ENCODE measurements at regions not wholly inside any gene's neighbourhood (a gene's known extent, or its start where the extent isn't known, plus 50 kb on each side); places are given as distances from the start of the nearest gene placed in this dataset.
A peak's percentile ranks its signal among the peaks of the same experiment; 100 is the strongest.

DNA sequence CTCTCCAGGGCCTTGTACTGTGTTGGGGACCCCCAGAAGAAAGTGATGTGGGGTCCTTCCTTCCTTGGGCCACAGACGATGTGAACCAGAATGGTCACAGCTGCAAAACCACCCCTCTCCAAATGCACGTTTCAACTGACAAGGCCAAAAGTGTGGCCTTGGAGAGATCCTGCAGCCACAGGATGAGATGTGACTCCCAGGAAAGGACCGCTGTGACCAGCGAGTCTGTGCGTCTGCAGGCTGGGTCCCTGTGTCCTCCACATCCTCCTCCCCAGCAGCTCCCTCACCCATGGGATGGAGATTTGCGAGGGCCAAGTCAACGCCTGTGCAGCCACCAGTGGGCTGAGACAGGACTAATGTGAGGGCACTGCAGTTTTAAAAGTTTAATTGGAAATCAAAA is 247.0 kb downstream of the ERMARD start:
- H3K9me3 Mint-ChIP-seq: peaks cover 8% of the 10 kb centered on the region
- no peaks in the 10 kb centered on the region for H3K27me3 Mint-ChIP-seq
- no peak for DNase-seq
- H3K27ac Mint-ChIP-seq: no peak overlapping the region
- peaks cover 8% of the 10 kb centered on the region for H3K36me3 Mint-ChIP-seq
- no peak overlapping the region for H3K4me3 Mint-ChIP-seq
- H3K4me1 Mint-ChIP-seq: peaks cover 3% of the 10 kb centered on the region

DNA sequence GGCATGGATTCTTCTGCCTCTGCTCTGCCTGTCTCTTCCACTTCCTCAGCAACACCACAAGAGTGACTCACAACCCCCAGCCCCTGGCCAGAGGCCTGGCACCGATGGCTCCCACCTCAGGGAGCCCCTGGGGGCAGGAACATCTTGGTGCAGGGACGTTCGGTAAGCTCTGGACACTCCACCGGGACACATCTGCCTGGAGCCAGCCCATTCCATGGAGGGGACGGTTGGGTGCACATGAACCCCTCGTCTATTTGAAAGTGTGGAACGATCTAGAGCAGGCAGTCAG is 246.5 kb downstream of the ERMARD start:
- Mint-ChIP-seq H3K9me3 (peaks cover 6% of the 10 kb centered on the region), H3K27me3 (no peaks in the 10 kb centered on the region), H3K4me3 (no peak overlapping the region), H3K27ac (no peak overlapping the region), H3K36me3 (peaks cover 5% of the 10 kb centered on the region), H3K4me1 (peaks cover 3% of the 10 kb centered on the region)
- DNase-seq: no peak

GRCh38 chr6:169997187-169997929 is 245.9 kb downstream of the ERMARD start:
- no peak overlapping the region for H3K27ac Mint-ChIP-seq
- DNase-seq: no peak
- H3K4me1 Mint-ChIP-seq: peaks cover 3% of the 10 kb centered on the region
- H3K9me3 Mint-ChIP-seq: peaks cover 3% of the 10 kb centered on the region
- H3K27me3 Mint-ChIP-seq: no peaks in the 10 kb centered on the region
- H3K4me3 Mint-ChIP-seq: no peak overlapping the region
- peaks cover 4% of the 10 kb centered on the region for H3K36me3 Mint-ChIP-seq

- DNase-seq: no peak
- H3K9me3 Mint-ChIP-seq: no peaks in the 10 kb centered on the region
Observed at GRCh38 chr6:169996378-169997051, 245.1 kb downstream of the ERMARD start.

DNA sequence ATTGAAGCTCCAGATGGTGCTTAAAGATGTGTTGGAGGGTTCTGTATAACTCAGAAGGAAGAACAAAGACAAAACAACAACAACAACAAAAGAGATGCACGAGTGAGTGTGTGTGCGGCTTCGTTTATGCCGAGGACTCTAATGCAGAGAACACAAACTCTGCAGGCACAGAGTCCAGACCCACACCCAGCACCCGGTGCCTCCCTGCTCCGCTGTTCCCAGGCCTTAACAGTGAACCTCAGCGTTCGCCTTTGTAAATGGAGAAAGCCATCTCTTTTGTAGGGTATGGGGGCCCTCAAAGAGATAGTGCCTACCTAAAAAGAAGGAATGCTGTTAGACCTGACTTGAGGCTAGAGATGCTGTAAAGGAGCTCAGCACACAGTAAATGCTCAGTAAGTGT is 243.3 kb downstream of the ERMARD start:
- Mint-ChIP-seq H3K27me3 (no peaks in the 10 kb centered on the region), H3K4me3 (no peak overlapping the region), H3K4me1 (peaks cover 18% of the 10 kb centered on the region), H3K27ac (no peak overlapping the region), H3K9me3 (no peaks in the 10 kb centered on the region), H3K36me3 (no peaks in the 10 kb centered on the region)
- no peak for DNase-seq

More at GRCh38 chr6:169996378-169997051, 245.1 kb downstream of the ERMARD start:
- H3K27me3 Mint-ChIP-seq: no peaks in the 10 kb centered on the region
- no peak overlapping the region for H3K27ac Mint-ChIP-seq
- no peak overlapping the region for H3K4me3 Mint-ChIP-seq
- H3K36me3 Mint-ChIP-seq: peaks cover 4% of the 10 kb centered on the region
- H3K4me1 Mint-ChIP-seq: peaks cover 10% of the 10 kb centered on the region

DNA sequence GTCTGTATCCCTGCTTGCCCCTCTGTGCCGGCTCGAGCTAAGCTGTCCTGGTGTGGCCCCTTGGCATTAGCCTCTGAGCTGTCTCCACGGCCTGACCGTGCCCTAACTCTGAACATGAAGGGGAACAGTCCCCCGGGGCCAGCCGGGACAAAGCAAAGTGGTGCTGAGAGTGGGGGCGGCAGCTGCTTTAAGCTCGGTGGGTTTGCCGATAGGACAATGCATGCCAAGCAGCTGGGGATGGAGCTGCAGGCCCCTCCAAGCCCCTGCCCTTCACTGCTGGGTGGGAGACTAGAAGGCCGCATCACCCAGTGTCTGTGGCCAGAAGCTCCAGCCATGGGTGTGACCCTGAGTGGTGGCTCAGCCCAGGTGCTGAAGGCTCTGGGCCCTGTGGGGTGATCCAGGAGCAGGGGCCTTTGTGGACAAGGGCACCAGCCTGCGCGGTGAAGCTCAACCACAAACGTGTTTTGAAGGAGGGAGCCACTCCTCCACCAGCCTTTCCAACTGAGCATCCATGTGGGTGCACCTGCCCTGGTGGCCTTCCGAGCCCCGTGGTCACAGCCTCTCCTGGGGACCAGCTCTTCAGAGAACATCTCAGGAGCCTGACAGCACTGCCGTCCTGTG is 242.5 kb downstream of the ERMARD start:
- no peaks in the 10 kb centered on the region for H3K27me3 Mint-ChIP-seq
- no peaks in the 10 kb centered on the region for H3K9me3 Mint-ChIP-seq
- no peak overlapping the region for H3K4me3 Mint-ChIP-seq
- no peaks in the 10 kb centered on the region for H3K36me3 Mint-ChIP-seq
- peaks cover 21% of the 10 kb centered on the region for H3K4me1 Mint-ChIP-seq
- H3K27ac Mint-ChIP-seq: no peak overlapping the region
- DNase-seq: no peak

- no peak overlapping the region for H3K27ac Mint-ChIP-seq
- no peak for DNase-seq
- no peaks in the 10 kb centered on the region for H3K36me3 Mint-ChIP-seq
- H3K9me3 Mint-ChIP-seq: no peaks in the 10 kb centered on the region
- no peaks in the 10 kb centered on the region for H3K27me3 Mint-ChIP-seq
- H3K4me1 Mint-ChIP-seq: peaks cover 21% of the 10 kb centered on the region
- H3K4me3 Mint-ChIP-seq: no peak overlapping the region
Observed at GRCh38 chr6:169991913-169992312, 240.5 kb downstream of the ERMARD start.

- Mint-ChIP-seq H3K27me3 (no peaks in the 10 kb centered on the region), H3K27ac (no peak overlapping the region), H3K4me1 (peaks cover 21% of the 10 kb centered on the region), H3K36me3 (no peaks in the 10 kb centered on the region), H3K4me3 (no peak overlapping the region), H3K9me3 (no peaks in the 10 kb centered on the region)
- no peak for DNase-seq
Observed at GRCh38 chr6:169991031-169991390, 239.6 kb downstream of the ERMARD start.

DNA sequence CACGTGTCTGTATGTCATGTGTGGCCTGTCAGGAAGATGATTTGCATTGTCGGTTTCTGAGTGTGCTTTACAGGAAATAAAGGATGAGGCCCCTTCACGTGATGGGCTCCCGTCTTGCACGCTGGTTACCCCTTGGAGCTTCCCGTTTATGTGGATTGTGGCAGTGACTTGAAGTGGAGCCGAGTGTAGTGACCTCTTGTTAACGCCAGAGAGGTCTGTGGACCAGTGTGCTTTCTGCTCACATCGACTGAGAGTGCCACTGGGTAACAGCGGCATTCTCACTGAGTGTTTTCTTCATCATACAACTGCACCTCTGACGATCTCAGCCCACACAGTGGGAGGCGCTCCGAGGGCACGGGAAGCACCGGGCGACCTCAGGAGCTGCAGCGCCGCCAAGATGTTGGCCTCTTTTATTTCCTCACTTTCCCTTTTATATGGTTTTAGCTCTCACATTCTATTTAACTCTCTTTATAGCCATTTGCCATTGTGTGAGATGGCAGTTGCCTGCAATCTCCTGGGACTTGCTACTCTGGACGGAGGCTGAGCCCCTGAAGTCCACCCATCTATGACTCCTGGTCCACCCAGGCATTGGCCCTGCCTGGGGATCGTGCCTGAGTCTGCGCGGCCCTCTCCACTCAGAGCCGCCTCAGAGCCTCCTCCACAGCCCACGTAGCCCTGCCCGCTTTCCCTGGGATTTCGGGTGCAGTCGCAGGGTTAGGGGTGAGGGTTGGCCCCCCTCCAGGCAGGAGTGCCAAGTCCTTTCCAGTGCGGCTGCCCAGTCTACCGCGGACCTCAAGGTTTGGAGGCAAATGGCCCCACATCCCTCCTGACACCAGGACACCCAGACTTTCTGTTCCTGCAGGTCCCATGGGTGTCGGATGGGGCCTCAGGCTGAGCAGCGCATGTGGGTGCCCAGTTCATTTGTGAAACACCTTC is 238.9 kb downstream of the ERMARD start:
- H3K27me3 Mint-ChIP-seq: no peaks in the 10 kb centered on the region

GRCh38 chr6:169989594-169989993 is 238.2 kb downstream of the ERMARD start:
- Mint-ChIP-seq H3K27me3 (no peaks in the 10 kb centered on the region), H3K4me1 (peaks cover 19% of the 10 kb centered on the region), H3K9me3 (no peaks in the 10 kb centered on the region), H3K36me3 (no peaks in the 10 kb centered on the region), H3K4me3 (peak overlapping the region; percentile 45), H3K27ac (peak overlapping the region; percentile 89)
- no peak for DNase-seq

More for the DNA sequence above, 238.9 kb downstream of the ERMARD start:
- Mint-ChIP-seq H3K4me3 (peak overlapping the region; percentile 45), H3K36me3 (no peaks in the 10 kb centered on the region), H3K27ac (peak overlapping the region; percentile 89), H3K4me1 (peaks cover 19% of the 10 kb centered on the region), H3K9me3 (no peaks in the 10 kb centered on the region)
- peak; percentile 68 for DNase-seq

- Mint-ChIP-seq H3K4me1 (peaks cover 19% of the 10 kb centered on the region), H3K9me3 (no peaks in the 10 kb centered on the region), H3K27ac (no peak overlapping the region), H3K36me3 (no peaks in the 10 kb centered on the region), H3K4me3 (no peak overlapping the region), H3K27me3 (no peaks in the 10 kb centered on the region)
- no peak for DNase-seq
Observed at GRCh38 chr6:169988769-169989550, 237.5 kb downstream of the ERMARD start.

GRCh38 chr6:169986848-169987498 is 235.6 kb downstream of the ERMARD start:
- no peaks in the 10 kb centered on the region for H3K36me3 Mint-ChIP-seq
- H3K4me1 Mint-ChIP-seq: peaks cover 15% of the 10 kb centered on the region
- H3K9me3 Mint-ChIP-seq: no peaks in the 10 kb centered on the region
- DNase-seq: no peak
- no peaks in the 10 kb centered on the region for H3K27me3 Mint-ChIP-seq
- H3K27ac Mint-ChIP-seq: no peak overlapping the region
- H3K4me3 Mint-ChIP-seq: no peak overlapping the region

GRCh38 chr6:169986171-169986847 is 234.9 kb downstream of the ERMARD start:
- H3K9me3 Mint-ChIP-seq: no peaks in the 10 kb centered on the region
- H3K36me3 Mint-ChIP-seq: no peaks in the 10 kb centered on the region
- no peak overlapping the region for H3K4me3 Mint-ChIP-seq
- no peak overlapping the region for H3K27ac Mint-ChIP-seq
- peaks cover 11% of the 10 kb centered on the region for H3K4me1 Mint-ChIP-seq
- H3K27me3 Mint-ChIP-seq: no peaks in the 10 kb centered on the region
- no peak for DNase-seq
